ENCODE measurements at regions not wholly inside any gene's neighbourhood (a gene's known extent, or its start where the extent isn't known, plus 50 kb on each side); places are given as distances from the start of the nearest gene placed in this dataset.

- TF ChIP-seq POLR2A (IDR thresholded peaks at IDR 0.05) (no peak), CTCF (IDR thresholded peaks at IDR 0.05) (no peak), EP300 (IDR thresholded peaks at IDR 0.05) (no peak)
Measured at GRCh38 chr6:22886650-22887581, 317.6 kb downstream of the HDGFL1 start.

Data from tibial nerve (tissue), 4 donors.